Neural progenitor cell (in vitro differentiated cells): ENCODE measurements at regions not wholly inside any gene's neighbourhood (a gene's known extent, or its start where the extent isn't known, plus 50 kb on each side); places are given as distances from the start of the nearest gene placed in this dataset.

Experiments used
- EZH2phosphoT487 ChIP-seq: fragments of 200-600 bp; sonication (generic); IDR thresholded peaks from 2 replicates; pipeline ENCODE4 v1.6.1; 2017; ENCODE audit warnings: antibody characterized with exemption
- TF ChIP-seq, protein P1 (sequence below): fragments of 200-600 bp; sonication (generic); IDR thresholded peaks from 2 replicates; pipeline ENCODE4 v1.5.1; 2017; ENCODE audit warnings: antibody characterized with exemption, mild to moderate bottlenecking

DNA sequence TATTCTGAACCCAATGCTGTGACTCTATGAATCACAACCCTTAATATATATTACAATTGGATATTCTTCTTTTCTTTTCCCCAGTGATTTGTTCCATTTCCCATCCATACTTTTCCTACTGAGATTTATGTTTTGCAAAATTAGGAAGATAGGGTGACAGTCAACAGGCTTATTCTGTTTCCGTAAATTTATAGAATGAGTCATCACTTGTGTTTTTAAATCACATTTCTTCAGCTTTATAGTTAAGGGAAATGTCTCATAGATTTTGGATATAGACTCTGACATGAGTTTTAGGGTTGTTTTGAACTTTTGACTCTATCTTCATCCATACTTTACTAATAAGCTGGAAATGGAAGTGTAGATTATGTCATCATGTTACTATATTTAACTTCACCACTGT lies 661.6 kb upstream of the FBXO33 start:
- TF ChIP-seq, protein P1, sequence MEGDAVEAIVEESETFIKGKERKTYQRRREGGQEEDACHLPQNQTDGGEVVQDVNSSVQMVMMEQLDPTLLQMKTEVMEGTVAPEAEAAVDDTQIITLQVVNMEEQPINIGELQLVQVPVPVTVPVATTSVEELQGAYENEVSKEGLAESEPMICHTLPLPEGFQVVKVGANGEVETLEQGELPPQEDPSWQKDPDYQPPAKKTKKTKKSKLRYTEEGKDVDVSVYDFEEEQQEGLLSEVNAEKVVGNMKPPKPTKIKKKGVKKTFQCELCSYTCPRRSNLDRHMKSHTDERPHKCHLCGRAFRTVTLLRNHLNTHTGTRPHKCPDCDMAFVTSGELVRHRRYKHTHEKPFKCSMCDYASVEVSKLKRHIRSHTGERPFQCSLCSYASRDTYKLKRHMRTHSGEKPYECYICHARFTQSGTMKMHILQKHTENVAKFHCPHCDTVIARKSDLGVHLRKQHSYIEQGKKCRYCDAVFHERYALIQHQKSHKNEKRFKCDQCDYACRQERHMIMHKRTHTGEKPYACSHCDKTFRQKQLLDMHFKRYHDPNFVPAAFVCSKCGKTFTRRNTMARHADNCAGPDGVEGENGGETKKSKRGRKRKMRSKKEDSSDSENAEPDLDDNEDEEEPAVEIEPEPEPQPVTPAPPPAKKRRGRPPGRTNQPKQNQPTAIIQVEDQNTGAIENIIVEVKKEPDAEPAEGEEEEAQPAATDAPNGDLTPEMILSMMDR = no peak
- no peak for TF ChIP-seq EZH2phosphoT487
